Stimulated activated memory B cell treated with anti-CD40 and anti-IgM and Interleukin-4, amounts not matched to agents 10 μg/mL and 1 μg/mL and 100 μg/mL, for 72 hours (primary cell): ENCODE measurements at regions not wholly inside any gene's neighbourhood (a gene's known extent, or its start where the extent isn't known, plus 50 kb on each side); places are given as distances from the start of the nearest gene placed in this dataset.

ENCODE experiments used
- ATAC-seq: fragments of 150-1000 bp; cut with Tn5 transposase; 2 replicates; pipeline ENCODE4 v1.10.0; 2021
- H3K27ac Mint-ChIP-seq: one replicate; pipeline ENCODE4 v1.8.0; 2022; ENCODE audit warnings: mild to moderate bottlenecking, mixed read lengths
- H3K27me3 Mint-ChIP-seq: one replicate; pipeline ENCODE4 v1.8.0; 2022; ENCODE audit warnings: mixed read lengths
- H3K36me3 Mint-ChIP-seq: one replicate; pipeline ENCODE4 v1.8.0; 2022; ENCODE audit warnings: mixed read lengths
- H3K4me1 Mint-ChIP-seq: one replicate; pipeline ENCODE4 v1.8.0; 2022; ENCODE audit warnings: mixed read lengths
- H3K4me3 Mint-ChIP-seq: one replicate; pipeline ENCODE4 v1.8.0; 2022; ENCODE audit warnings: mild to moderate bottlenecking, moderate library complexity, mixed read lengths
- H3K9me3 Mint-ChIP-seq: one replicate; pipeline ENCODE4 v1.8.0; 2022; ENCODE audit warnings: mixed read lengths

GRCh38 chr10:3364768-3365480, 192.3 kb upstream of the PITRM1 start:
- H3K36me3 Mint-ChIP-seq, result peaks cover 6% of the 10 kb centered on the region
- peaks cover 13% of the 10 kb centered on the region for H3K27me3 Mint-ChIP-seq
- peaks cover 14% of the 10 kb centered on the region for H3K9me3 Mint-ChIP-seq
- no peak overlapping the region for H3K4me3 Mint-ChIP-seq
- H3K27ac Mint-ChIP-seq, result no peak overlapping the region
- ATAC-seq, result no peak
- H3K4me1 Mint-ChIP-seq, result no peaks in the 10 kb centered on the region

GRCh38 chr10:3363311-3364045, 190.9 kb upstream of the PITRM1 start:
- Mint-ChIP-seq H3K36me3 (peaks cover 6% of the 10 kb centered on the region), H3K4me3 (no peak overlapping the region), H3K4me1 (no peaks in the 10 kb centered on the region), H3K27me3 (peaks cover 2% of the 10 kb centered on the region), H3K9me3 (peaks cover 16% of the 10 kb centered on the region), H3K27ac (no peak overlapping the region)
- ATAC-seq, result no peak

GRCh38 chr10:3362394-3362793, 189.8 kb upstream of the PITRM1 start:
- ATAC-seq, result no peak
- peaks cover 6% of the 10 kb centered on the region for H3K36me3 Mint-ChIP-seq
- H3K27me3 Mint-ChIP-seq, result no peaks in the 10 kb centered on the region
- H3K27ac Mint-ChIP-seq, result no peak overlapping the region
- H3K4me1 Mint-ChIP-seq, result peaks cover 5% of the 10 kb centered on the region
- no peak overlapping the region for H3K4me3 Mint-ChIP-seq
- peaks cover 20% of the 10 kb centered on the region for H3K9me3 Mint-ChIP-seq

GRCh38 chr10:3361640-3362039, 189.1 kb upstream of the PITRM1 start:
- H3K4me1 Mint-ChIP-seq, result peaks cover 6% of the 10 kb centered on the region
- no peaks in the 10 kb centered on the region for H3K27me3 Mint-ChIP-seq
- no peak overlapping the region for H3K4me3 Mint-ChIP-seq
- peaks cover 20% of the 10 kb centered on the region for H3K9me3 Mint-ChIP-seq
- no peak overlapping the region for H3K27ac Mint-ChIP-seq
- peaks cover 6% of the 10 kb centered on the region for H3K36me3 Mint-ChIP-seq
- ATAC-seq, result no peak

GRCh38 chr10:3357737-3358136, 185.2 kb upstream of the PITRM1 start:
- Mint-ChIP-seq H3K4me3 (no peak overlapping the region), H3K9me3 (peaks cover 27% of the 10 kb centered on the region), H3K27ac (no peak overlapping the region), H3K27me3 (peaks cover 12% of the 10 kb centered on the region), H3K4me1 (peaks cover 6% of the 10 kb centered on the region), H3K36me3 (peaks cover 6% of the 10 kb centered on the region)
- ATAC-seq, result no peak

- ATAC-seq, result peak; percentile 60
- peaks cover 30% of the 10 kb centered on the region for H3K27me3 Mint-ChIP-seq
- H3K36me3 Mint-ChIP-seq, result no peaks in the 10 kb centered on the region
- H3K4me1 Mint-ChIP-seq, result peaks cover 11% of the 10 kb centered on the region
- no peak overlapping the region for H3K27ac Mint-ChIP-seq
- no peak overlapping the region for H3K4me3 Mint-ChIP-seq
- peaks cover 14% of the 10 kb centered on the region for H3K9me3 Mint-ChIP-seq
Measured at GRCh38 chr10:3355536-3355935, 183.0 kb upstream of the PITRM1 start.

- peaks cover 11% of the 10 kb centered on the region for H3K4me1 Mint-ChIP-seq
- H3K4me3 Mint-ChIP-seq, result no peak overlapping the region
- H3K27me3 Mint-ChIP-seq, result peaks cover 42% of the 10 kb centered on the region
- ATAC-seq, result no peak
- H3K27ac Mint-ChIP-seq, result no peak overlapping the region
- H3K9me3 Mint-ChIP-seq, result peaks cover 14% of the 10 kb centered on the region
- H3K36me3 Mint-ChIP-seq, result no peaks in the 10 kb centered on the region
Measured at GRCh38 chr10:3354174-3354900, 181.8 kb upstream of the PITRM1 start.

- H3K4me3 Mint-ChIP-seq, result no peak overlapping the region
- no peaks in the 10 kb centered on the region for H3K36me3 Mint-ChIP-seq
- peaks cover 11% of the 10 kb centered on the region for H3K4me1 Mint-ChIP-seq
- H3K27me3 Mint-ChIP-seq, result peaks cover 42% of the 10 kb centered on the region
- no peak overlapping the region for H3K27ac Mint-ChIP-seq
- peaks cover 10% of the 10 kb centered on the region for H3K9me3 Mint-ChIP-seq
- ATAC-seq, result no peak
Measured at GRCh38 chr10:3353235-3353634, 180.7 kb upstream of the PITRM1 start.

GRCh38 chr10:3350617-3351258, 178.2 kb upstream of the PITRM1 start:
- peaks cover 8% of the 10 kb centered on the region for H3K9me3 Mint-ChIP-seq
- H3K27me3 Mint-ChIP-seq, result peaks cover 51% of the 10 kb centered on the region
- H3K27ac Mint-ChIP-seq, result no peak overlapping the region
- peaks cover 6% of the 10 kb centered on the region for H3K4me1 Mint-ChIP-seq
- no peaks in the 10 kb centered on the region for H3K36me3 Mint-ChIP-seq
- ATAC-seq, result no peak
- no peak overlapping the region for H3K4me3 Mint-ChIP-seq

GRCh38 chr10:3350205-3350604, 177.6 kb upstream of the PITRM1 start:
- no peaks in the 10 kb centered on the region for H3K36me3 Mint-ChIP-seq
- no peak overlapping the region for H3K4me3 Mint-ChIP-seq
- H3K4me1 Mint-ChIP-seq, result peaks cover 6% of the 10 kb centered on the region
- no peak overlapping the region for H3K27ac Mint-ChIP-seq
- ATAC-seq, result no peak
- peaks cover 57% of the 10 kb centered on the region for H3K27me3 Mint-ChIP-seq
- H3K9me3 Mint-ChIP-seq, result peaks cover 7% of the 10 kb centered on the region

- ATAC-seq, result no peak
- H3K4me1 Mint-ChIP-seq, result peaks cover 6% of the 10 kb centered on the region
- H3K9me3 Mint-ChIP-seq, result peaks cover 2% of the 10 kb centered on the region
Measured at GRCh38 chr10:3348564-3348963, 176.0 kb upstream of the PITRM1 start.

GRCh38 chr10:3347413-3348182, 175.0 kb upstream of the PITRM1 start:
- no peak overlapping the region for H3K4me3 Mint-ChIP-seq
- H3K36me3 Mint-ChIP-seq, result no peaks in the 10 kb centered on the region
- peaks cover 47% of the 10 kb centered on the region for H3K27me3 Mint-ChIP-seq
- ATAC-seq, result no peak
- no peaks in the 10 kb centered on the region for H3K9me3 Mint-ChIP-seq
- H3K27ac Mint-ChIP-seq, result no peak overlapping the region
- H3K4me1 Mint-ChIP-seq, result peaks cover 6% of the 10 kb centered on the region

More at GRCh38 chr10:3348564-3348963, 176.0 kb upstream of the PITRM1 start:
- Mint-ChIP-seq H3K27me3 (peaks cover 57% of the 10 kb centered on the region), H3K4me3 (no peak overlapping the region), H3K27ac (no peak overlapping the region), H3K36me3 (no peaks in the 10 kb centered on the region)

- H3K4me1 Mint-ChIP-seq, result peaks cover 6% of the 10 kb centered on the region
- peaks cover 47% of the 10 kb centered on the region for H3K27me3 Mint-ChIP-seq
- H3K36me3 Mint-ChIP-seq, result no peaks in the 10 kb centered on the region
- no peak overlapping the region for H3K27ac Mint-ChIP-seq
- ATAC-seq, result no peak
- no peaks in the 10 kb centered on the region for H3K9me3 Mint-ChIP-seq
- no peak overlapping the region for H3K4me3 Mint-ChIP-seq
Measured at GRCh38 chr10:3346851-3347250, 174.3 kb upstream of the PITRM1 start.

GRCh38 chr10:3342771-3343170, 170.2 kb upstream of the PITRM1 start:
- H3K27me3 Mint-ChIP-seq, result peaks cover 40% of the 10 kb centered on the region
- no peaks in the 10 kb centered on the region for H3K36me3 Mint-ChIP-seq
- no peak for ATAC-seq
- H3K9me3 Mint-ChIP-seq, result no peaks in the 10 kb centered on the region
- no peak overlapping the region for H3K27ac Mint-ChIP-seq
- H3K4me1 Mint-ChIP-seq, result no peaks in the 10 kb centered on the region
- H3K4me3 Mint-ChIP-seq, result no peak overlapping the region
